GM21825 (cell line): ENCODE measurements at regions not wholly inside any gene's neighbourhood (a gene's known extent, or its start where the extent isn't known, plus 50 kb on each side); places are given as distances from the start of the nearest gene placed in this dataset.

ENCODE experiments used
- ATAC-seq: cut with Tn5 transposase; IDR thresholded peaks from one replicate; pipeline ENCODE4 v1.9.1; 2021; ENCODE audit warnings: mild to moderate bottlenecking, moderate library complexity; ENCODE audit not compliant: unreplicated experiment

DNA sequence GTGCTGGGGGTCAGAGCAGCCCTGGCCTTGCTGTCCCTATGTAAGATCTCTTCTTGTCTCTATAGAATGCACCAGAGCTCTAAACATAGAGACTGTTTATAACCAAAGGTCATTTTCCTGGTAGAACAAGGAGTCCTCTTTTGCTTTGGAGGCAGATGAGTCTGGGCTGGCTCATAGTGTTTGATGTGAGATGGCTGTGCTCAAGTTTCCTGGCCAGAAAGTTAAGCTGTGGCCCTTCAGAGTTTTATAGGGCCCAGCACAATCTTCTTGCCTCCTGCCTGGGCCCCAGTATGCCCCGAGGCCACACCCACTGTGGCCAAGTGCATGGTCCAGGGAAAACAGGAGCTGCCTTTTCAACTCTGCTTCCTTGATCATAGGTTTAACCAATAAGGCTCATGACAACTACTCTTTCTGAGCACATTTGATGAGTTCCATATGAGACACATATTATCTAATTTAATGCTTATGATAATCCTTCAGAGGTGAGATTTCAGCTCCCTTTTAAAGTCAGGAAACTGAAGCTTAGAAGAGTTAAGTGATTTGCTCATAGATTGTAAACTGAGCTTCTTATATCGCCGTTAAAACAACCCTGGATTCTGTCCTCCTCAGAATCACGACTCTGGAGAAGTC, 66.3 kb downstream of the MYCN start:
- ATAC-seq = no peak

DNA sequence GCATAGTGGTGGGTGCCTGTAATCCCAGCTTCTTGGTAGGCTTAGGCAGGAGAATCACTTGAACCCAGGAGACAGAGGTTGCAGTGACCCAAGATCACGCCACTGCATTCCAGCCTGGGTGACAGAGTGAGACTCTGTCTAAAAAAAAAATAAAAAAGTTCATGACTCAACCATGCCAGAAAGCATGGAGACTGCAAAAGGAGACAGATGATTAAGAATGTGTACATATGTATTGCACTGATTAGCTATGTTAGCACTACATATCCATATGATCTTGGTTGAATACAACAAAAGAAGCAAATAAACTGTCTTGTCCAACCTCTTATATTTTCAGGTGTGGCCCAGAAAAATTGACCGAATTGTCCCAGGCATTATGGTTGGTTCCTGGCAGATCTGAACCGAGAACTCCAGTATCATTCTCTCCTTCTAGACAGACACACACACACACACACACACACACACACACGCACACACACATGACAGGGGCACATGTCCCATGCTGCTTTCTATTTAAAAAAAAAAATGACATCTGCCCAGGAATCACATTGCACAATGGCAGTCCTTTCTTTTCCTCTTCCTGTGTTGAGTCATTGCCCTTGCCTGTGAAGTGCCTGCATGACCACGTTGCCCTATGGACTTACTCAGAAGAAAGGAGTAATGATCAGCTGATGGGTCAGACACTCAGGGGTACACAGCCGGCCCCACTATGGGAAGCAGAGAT, 65.6 kb downstream of the MYCN start:
- ATAC-seq = no peak

DNA sequence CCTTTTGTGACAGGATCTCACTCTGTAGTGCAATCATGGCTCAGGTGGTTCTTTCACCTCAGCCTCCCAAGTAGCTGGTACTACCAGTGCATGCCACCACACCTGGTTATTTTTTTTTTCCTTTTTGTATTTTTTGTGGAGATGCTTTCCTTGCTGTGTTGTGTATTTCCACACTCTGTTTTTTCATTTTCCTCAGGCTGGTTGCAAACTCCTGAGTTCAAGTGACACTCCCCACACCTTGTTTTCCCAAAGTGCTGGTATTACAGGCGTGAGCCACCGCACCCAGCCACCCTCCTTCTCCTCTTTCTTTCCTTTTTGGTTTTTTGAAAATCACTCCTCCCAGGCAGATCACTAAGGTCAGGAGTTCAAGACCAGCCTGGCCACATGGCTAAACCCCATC, 65.0 kb downstream of the MYCN start:
- no peak for ATAC-seq

DNA sequence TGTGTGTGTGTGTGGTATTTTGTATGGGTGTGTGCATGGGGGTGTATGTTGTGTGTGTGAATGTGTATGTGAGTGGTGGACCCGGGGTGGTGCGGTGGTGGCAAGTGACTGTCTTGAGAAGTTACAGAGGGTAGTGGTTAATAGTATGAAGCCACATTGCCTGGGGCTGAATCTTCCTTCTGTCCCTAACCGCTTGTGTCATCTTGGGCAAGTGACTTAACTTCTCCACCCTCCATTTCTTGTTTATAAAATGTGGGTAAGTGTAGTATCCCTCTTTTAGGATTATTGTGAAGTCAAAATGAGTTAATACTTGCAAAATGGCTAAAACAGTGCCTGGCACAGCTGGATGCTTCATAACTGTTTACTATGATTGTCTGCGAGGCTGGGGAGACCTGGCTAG, 63.5 kb downstream of the MYCN start:
- no peak for ATAC-seq

DNA sequence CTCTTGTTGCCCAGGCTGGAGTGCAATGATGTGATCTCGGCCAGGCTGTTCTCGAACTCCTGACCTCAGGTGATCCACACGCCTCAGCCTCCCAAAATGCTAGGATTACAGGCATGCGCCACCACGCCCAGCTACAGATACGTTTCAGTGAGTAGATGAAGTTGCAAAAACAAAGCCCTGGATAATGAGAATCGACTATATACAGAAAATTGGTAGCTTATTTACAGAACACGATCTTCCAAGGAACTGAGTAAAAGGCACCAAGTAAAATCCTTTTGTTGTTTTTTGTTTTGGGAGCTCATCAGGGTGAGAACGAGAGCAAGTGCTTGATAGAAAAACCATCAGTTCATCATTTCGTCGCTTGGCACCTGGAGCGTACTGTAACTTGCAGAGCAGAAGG, 62.8 kb downstream of the MYCN start:
- ATAC-seq = no peak

DNA sequence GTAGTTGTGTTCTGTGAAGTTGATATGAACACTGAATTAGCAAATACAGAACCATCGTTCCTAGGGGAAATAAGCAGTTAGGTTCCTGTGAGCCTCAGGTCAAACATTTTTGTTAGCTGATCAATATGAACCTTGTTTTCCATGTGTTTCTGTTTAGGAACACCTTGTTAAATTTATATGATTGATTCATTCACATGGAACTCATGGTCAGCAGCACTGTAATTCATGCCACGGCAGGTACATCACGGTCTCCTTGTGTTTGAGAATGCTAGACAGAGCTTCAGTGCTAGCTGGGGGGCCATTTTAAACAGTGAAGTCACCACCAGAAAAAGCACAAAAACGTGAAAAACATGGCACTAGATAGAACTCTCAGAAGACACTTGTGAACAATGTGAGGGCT, 62.2 kb downstream of the MYCN start:
- no peak for ATAC-seq

DNA sequence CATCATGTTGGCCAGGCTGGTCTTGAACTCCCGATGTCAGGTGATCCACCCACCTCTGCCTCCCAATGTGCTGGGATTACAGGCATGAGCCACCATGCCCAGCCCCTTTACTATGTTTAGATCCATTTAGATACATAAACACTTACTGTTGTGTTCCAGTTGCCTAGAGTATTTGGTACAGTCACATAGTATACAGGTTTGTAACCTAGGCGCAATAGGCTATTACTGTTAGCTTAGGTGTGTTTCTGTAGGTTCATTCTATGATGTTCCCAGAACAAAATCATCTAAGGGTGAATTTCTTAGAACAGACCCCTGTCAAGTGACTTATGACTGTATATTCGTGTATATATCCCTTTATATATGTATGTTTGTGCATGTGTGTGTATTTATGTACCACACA, 61.8 kb downstream of the MYCN start:
- ATAC-seq = no peak

DNA sequence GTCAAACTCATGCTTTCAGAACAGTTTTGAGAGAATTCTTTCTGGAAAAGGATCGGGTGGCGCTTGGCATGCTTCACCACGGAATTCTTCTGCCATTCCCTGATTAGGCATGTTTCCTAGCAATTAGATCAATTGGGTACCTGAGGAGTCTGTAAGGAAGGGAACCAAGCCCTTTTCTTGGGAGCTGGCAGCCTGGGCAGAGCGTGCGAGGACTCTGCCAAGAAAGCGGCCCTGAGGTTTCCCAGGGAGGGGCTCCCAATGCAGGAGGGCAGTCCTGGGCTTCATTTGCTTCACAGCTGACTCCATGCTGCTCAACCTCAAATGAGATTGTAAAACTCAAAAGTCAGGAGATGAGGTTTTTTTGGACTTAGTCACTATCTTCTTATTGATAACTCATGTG, 60.3 kb downstream of the MYCN start:
- no peak for ATAC-seq

DNA sequence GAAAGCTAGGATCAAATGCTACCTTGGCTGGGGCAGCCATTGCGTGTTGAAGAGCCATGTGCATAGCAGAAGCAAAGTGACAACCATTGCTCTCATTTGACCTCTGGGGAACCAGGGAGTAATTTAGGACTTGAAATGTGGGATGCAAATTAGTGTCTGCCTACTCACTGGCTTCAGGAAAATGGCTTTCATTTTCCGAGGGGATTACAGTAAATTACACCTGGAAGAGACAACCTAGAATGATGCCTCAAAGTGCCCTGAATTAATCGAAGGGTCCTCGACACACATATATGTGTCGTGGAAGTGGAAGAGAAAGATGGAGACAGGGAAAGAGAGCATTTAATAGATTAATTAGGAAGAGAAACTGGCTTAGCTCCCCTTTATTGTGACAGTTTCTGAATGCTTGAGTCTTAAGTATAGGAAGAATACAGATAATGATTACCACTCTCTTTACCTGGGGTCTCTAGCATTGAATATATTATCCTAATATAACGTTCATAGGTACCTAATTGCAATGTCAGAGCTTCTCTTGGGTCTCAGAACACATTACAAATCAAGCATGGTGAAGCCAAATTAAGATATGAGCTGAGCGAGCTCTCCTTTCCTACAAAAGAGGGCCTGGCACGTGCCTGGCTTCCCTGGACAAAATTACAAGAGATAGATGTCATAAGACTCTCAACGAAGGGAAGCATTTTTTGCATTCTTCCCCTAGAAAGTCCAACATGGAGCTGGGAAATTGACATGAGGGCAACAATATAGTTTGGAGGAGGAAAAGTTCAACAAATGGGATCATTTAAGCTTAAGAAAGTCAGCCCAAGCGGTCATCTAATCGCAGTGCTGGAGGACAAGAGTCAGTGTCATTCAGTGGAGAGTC, 59.5 kb downstream of the MYCN start:
- ATAC-seq = no peak

DNA sequence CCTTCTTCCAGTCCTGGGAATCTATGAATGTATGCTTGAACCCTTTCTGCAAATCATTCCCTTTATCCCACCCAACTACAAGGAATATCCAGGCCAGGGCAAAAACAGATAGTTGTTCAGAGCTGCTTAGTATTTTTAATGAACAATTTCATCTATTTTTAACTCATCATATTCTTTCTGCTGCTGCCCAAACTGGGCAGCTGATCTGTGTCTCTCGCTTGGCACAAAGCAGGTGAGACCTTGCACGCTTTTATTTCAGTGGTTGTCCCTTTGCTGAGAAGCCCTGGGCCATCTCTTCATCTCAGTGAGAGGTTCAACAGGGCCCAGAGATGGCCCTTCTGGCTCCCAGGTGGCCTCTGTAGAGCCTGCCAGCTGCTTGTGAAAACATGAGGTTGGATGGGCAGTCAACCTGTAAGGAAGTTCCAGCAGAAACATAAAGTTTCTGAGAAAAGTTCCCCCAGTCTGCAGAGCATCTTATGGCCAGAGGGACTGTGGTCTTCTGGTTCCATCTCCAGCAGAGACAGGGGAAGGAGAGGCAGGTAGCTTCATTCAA, 57.5 kb downstream of the MYCN start:
- no peak for ATAC-seq

DNA sequence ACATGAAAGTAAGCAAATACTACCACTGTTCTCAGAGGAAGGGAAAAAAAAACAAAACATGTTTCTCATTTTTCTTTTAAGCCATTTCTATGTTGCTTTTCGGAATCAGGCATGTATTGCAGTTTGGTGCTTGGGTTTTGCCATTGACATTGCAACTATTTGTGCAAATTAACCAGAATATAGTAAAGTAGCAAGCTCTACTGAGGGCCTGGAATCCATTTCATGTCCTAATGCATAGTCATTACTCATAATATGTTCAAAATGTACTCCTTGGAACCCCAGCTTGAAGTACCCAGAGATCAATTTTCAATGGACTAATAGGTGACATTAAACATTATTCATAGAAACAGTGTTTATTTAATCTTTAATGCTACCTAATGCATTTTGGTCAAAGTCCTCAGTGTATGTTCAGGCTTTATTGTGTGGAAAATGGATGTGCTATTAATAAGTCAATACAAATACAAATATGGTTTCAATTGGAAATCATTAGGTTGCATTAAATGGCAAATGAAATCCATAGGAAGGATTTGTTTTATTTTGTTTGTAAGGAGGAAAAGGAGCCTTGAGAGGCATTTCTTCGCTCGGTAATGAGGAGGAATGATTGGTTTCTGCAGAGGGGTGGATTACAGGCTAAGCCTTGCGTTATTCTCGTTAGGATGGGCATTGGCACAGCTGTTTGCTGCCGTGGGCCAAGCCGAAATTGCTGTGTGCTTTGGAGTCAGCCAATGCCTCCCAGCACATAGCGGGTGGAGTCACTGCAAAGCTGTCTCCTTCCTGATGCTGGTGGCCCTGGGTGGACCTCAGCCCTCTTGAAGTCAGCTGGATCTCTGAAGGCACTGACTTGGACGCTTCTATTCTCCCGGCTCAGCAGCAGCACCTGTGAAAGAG, 56.4 kb downstream of the MYCN start:
- no peak for ATAC-seq
